Dermis microvascular lymphatic vessel endothelial cell (primary cell): ENCODE measurements at regions not wholly inside any gene's neighbourhood (a gene's known extent, or its start where the extent isn't known, plus 50 kb on each side); places are given as distances from the start of the nearest gene placed in this dataset.

ENCODE experiments used
- DNase-seq, 2 donors: peaks; one replicate each; pipeline versions ENCODE4 v3.0.0 to v3.0.0-alpha.2; 2010; ENCODE audit warnings: low read depth in 2 of 2

DNA sequence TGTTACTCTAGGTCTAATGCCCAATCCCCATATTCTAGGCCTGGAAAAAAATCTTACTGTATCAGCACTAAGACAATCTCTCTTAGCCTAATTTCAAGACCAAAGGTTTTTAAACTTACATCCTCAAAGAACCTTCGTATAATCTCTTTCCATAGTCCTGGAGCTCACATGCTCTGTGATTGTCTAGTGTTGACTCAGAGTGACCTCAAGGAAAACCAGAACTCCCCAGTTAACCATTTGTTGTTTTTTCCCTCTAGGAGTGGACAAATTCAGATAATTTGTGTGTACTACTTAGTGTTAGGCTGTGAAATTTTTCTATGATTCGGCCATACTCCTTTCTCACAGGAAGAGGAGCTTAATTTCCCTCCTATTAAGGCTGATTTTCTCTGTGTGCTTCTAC lies 536.1 kb downstream of the SLC4A3 start:
- no peak for DNase-seq

- no peak for DNase-seq
Observed at GRCh38 chr2:220165401-220165800, 538.0 kb downstream of the SLC4A3 start.

- no peak for DNase-seq
Observed at GRCh38 chr2:220166616-220167015, 539.2 kb downstream of the SLC4A3 start.

DNA sequence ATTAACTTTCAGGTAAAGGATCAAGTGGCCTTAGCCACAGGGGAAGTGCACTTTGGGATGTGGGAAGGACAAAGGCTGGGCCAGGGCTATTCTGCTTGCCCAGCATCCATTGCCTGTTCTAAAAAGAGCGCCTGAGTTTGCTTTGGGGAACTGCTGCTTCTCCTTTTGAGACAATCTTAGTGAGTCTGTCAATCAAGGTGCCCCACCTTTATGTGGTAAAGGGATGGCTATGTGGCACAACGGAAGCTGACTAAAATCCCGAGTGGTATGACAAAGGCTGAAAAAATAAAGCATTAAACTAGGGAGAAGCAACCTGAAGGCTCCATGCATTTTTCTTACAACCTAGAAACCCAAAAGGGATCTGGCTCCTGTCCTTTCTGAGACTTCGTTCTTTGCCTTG lies 540.5 kb downstream of the SLC4A3 start:
- no peak for DNase-seq

DNA sequence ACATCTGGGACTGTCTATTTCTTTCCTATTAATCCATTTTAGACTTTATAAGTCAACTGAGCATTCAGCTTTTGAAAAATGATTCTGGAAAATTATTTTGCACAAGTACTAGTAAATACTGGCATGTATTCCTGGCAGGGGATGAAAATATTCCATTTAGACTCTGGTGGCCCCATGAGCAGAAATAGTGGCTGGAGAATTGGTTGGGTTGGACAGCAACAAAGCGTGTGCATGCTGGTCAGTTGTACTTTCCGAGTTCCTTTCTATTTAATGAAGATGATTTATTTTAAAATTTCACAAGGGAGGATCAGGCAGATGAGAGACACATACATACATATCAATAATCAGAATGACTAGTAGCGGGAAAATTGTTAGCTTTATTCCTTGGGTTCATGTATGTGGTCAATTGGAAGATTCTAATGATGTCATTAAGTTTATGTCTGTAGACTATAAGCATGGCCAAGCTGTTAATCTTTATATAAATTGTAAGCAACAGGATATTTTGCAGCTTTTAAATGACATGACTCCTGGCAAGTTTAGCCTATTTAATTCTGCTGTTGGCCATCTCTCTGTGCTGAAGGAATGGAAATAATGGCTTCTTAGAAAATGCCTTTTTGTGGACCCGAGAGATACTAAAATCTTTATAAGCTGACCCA lies 541.6 kb downstream of the SLC4A3 start:
- no peak for DNase-seq

DNA sequence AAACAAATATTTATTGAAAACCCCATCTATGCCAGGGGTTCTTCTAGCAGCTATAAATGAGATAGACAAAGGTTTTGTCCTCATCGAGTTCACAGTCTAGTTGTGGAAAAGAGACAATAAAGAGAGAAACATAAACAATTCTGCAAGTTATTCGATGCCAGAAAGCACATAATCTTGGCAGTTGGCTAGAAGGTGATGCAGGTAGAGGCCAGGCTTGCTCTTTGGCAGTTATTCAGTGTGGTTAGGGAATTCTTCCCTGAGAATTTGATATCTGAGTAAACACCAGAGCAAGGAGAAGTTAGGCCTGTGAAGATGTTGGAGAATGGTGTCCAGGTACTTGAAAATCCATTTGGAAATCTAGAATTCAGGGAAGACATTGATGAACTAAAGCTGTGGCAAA lies 547.4 kb downstream of the SLC4A3 start:
- DNase-seq = no peak

DNA sequence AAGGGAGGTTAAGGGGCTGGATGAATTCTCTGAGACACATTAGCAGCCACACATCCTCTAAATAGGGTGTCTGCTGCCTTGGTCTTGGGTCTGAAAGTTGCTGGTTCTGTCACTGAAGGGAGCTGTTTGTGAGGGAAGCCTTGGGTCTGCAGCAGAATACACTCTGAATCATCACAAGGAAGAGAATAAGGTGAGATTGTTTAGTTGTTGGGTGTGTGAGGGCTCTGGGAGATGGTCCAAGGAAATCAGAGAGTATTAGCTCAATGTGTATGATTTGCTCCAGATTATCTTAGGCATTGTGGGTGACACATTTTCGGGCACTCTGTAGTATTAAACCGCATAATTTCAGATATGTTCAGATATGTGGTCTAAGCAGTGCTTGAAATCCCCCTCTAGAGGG lies 548.5 kb downstream of the SLC4A3 start:
- DNase-seq = no peak

GRCh38 chr2:220178991-220179695 lies 551.7 kb downstream of the SLC4A3 start:
- DNase-seq = no peak

- no peak for DNase-seq
Observed at GRCh38 chr2:220181165-220181564, 553.7 kb downstream of the SLC4A3 start.

GRCh38 chr2:220182790-220183189 lies 555.4 kb downstream of the SLC4A3 start:
- no peak for DNase-seq

- DNase-seq = no peak
Observed at GRCh38 chr2:220185766-220186305, 558.4 kb downstream of the SLC4A3 start.

- no peak for DNase-seq
Observed at GRCh38 chr2:220188031-220188430, 560.6 kb downstream of the SLC4A3 start.

GRCh38 chr2:220191031-220191430 lies 563.6 kb downstream of the SLC4A3 start:
- DNase-seq = no peak

DNA sequence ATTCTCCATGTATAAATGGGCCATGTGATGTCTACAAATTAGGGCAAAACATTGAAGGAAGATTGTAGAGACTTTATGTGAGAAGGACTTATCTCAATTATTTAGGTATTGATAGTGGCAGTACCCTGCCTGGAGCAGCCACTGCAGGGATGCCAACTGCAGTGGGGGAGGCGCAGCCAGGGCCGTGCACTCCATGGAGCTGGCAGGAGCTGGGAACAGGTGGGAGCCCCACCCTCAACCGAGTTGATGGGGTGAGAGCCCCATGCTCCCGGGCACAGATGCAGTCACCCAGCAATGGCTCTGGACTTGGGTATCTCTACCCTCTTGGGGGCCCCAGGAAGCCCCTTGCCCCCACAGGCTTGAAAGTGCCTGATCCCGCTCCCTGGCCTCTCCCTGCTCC lies 564.3 kb downstream of the SLC4A3 start:
- DNase-seq = no peak

- DNase-seq = no peak
Observed at GRCh38 chr2:220192994-220193753, 565.7 kb downstream of the SLC4A3 start.

DNA sequence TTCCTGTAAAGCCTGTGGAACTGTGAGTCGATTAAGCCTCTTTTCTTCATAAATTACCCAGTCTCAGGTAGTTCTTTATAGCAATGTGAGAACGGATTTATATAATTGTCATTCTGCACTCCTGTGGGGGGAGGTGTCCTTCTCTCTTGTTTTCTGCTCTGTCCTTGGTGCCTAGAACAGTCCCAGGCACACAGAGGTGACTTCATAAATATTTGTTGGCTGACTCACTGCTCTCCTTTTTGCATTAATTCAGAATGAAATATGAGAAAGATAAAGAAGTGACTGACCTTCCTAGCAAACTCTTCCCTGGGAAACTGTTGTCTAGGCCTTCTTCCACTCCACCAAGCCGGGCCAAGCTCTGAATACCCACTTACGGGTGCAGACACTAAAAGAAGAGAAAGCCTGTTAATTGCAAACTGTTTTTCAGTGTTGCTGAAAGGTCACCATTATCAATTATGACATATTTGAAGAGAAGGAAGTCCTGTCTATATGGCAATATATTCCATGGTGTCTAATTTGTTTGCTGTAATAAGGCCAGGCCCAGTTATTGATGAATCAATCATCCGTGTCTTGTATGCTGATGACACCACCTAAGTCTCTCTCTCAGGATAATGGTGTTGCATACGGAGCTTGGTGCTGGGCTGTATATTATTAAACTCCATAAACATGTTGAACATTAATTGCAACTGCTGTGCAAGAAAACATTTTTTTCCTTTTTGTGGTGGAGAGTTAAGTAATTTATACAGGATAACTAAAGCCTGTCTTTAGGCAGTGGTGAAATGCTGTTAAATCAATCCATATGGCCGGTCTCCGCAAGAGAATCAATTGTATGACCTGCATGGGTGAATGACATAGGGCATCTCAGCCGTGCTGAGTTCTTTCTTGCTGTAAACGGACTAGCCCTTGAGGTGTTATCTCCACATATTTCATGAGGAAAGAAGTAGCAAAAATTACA lies 567.5 kb downstream of the SLC4A3 start:
- no peak for DNase-seq

DNA sequence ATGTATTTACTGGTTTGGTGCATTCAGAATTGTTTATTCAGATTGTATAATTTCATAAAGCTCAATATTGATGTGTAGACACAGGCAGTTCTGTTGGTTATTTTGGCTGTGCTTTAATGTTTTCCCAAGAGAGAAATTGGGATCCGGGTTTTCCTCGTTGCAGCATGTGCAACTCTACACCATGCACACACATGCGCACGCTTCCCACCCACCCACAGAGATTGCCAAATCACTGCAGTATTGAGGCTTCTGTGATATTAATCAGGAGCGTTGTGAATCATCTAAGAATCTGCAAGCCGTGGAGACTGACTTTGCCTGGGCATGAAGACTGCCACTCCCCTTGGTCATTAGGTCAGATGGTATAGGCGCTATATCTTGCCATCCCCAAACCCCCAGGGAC lies 571.5 kb downstream of the SLC4A3 start:
- DNase-seq = no peak

DNA sequence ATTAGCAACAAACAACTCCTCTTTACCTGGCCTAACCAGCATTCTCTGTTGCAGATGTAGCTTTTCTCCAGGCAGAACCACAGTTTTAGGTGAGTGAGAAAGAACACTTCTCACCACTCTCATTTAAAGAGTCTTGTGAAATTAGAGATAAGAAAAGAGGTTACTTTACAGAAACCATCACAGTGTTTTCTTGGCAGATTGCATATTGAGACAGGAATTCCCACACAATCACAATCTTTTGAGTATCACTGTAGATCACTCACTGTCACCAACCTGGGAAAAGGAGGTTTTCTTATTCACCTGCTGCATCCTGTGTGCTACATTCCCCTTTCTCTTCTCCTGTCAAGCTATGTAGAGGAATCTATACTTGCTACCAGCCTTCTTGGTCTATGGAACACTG lies 574.6 kb downstream of the SLC4A3 start:
- DNase-seq = no peak

- DNase-seq = no peak
Observed at GRCh38 chr2:220209093-220209492, 581.7 kb downstream of the SLC4A3 start.

GRCh38 chr2:220209751-220210150 lies 582.3 kb downstream of the SLC4A3 start:
- no peak for DNase-seq
